Heart left ventricle (tissue), 16 donors: ENCODE measurements at regions not wholly inside any gene's neighbourhood (a gene's known extent, or its start where the extent isn't known, plus 50 kb on each side); places are given as distances from the start of the nearest gene placed in this dataset.

Experiments
- ATAC-seq, 4 donors: fragments of 200-7000 bp; cut with Tn5 transposase; one replicate each; pipeline ENCODE4 v1.9.1; 2020 to 2022; ENCODE audit warnings: moderate library complexity in 4 of 4, mild to moderate bottlenecking in 3 of 4, moderate number of reproducible peaks in 1 of 4
- DNase-seq, 5 donors: peaks; one replicate each; pipeline ENCODE4 v3.0.0-alpha.2; 2020
- H3K27ac ChIP-seq, 12 donors: fragments of 200-600 bp; sonication (generic) in 4 of 12; one replicate each; pipeline versions ENCODE4 v1.5.0 to v1.8.0; 2016 to 2022; ENCODE audit warnings: mild to moderate bottlenecking in 2 of 12
- H3K27me3 ChIP-seq, 9 donors: fragments of 200-600 bp; sonication (generic) in 2 of 9; one replicate each; pipeline versions ENCODE4 v1.5.1 to v1.8.0; 2016 to 2022; ENCODE audit warnings: mild to moderate bottlenecking in 3 of 9
- H3K36me3 ChIP-seq, 9 donors: fragments of 200-600 bp; sonication (generic) in 2 of 9; one replicate each; pipeline versions ENCODE4 v1.5.0 to v1.8.0; 2018 to 2022; ENCODE audit warnings: mild to moderate bottlenecking in 2 of 9
- H3K4me1 ChIP-seq, 12 donors: fragments of 200-600 bp; sonication (generic) in 4 of 12; one replicate each; pipeline versions ENCODE4 v1.5.0 to v1.8.0; 2016 to 2022; ENCODE audit warnings: mild to moderate bottlenecking in 3 of 12
- H3K4me3 ChIP-seq, 12 donors: fragments of 200-600 bp; sonication (generic) in 4 of 12; one replicate each; pipeline versions ENCODE4 v1.5.0 to v1.8.0; 2017 to 2022; ENCODE audit warnings: mild to moderate bottlenecking in 9 of 12, moderate library complexity in 4 of 12
- H3K9me3 ChIP-seq, 12 donors: fragments of 200-600 bp; sonication (generic) in 4 of 12; one replicate each; pipeline versions ENCODE4 v1.5.0 to v1.8.0; 2016 to 2022; ENCODE audit warnings: mild to moderate bottlenecking in 1 of 12
- POLR2A ChIP-seq, 2 donors: fragments of 450-650 bp; IDR thresholded peaks; one replicate each; pipeline ENCODE4 v1.6.1; 2017; ENCODE audit warnings: antibody characterized with exemption in 2 of 2, mild to moderate bottlenecking in 2 of 2, moderate library complexity in 2 of 2
- WGBS, 4 donors: extraction: QIAGEN DNeasy Blood & Tissue Kit in 2 of 4; methylation state at CpG; one replicate each; pipeline versions ENCODE4 v1.1.5 to v1.1.7; 2013 to 2018; 5-methylcytosine and 5-hydroxymethylcytosine counted together
- intact Hi-C, 10 donors: fragments of 100-400 bp; cut with DNase I; formaldehyde crosslinking; loops; one replicate each; pipeline versions ENCODE4 v1.11.1 to v1.14.2; 2022
- TF ChIP-seq, protein P1 (sequence below), 12 donors: fragments of 200-600 bp; sonication (generic) in 4 of 12; IDR thresholded peaks; one replicate each; pipeline versions ENCODE4 v1.5.0 to v1.8.0; 2018 to 2022; ENCODE audit warnings: antibody characterized with exemption in 12 of 12, mild to moderate bottlenecking in 5 of 12
- donor health status: ischemic (EF 13 %, LVEDD 7.1; RV severe dilation, severe dysfunction).
- donor health status: healthy with polysubstance abuse.
- donor health status: DM: no; HTN: yes; CAD: no.
- donor health status: DM: no; HTN: no; CAD: no.
- donor health status: ischemic (EF 25% LVEDD 6.9; RV normal size, moderate dysfunction).
- donor health status: ischemic (EF 25% LVEDD 5.7; RV mildly dilated, moderate dysfunction).
- donor health status: healthy.
- donor health status: DM: yes; HTN: yes; CAD: no.
- donor health status: ischemic (EF 35%, LVEDD 5.7; RV mildly dilated, moderate dysfunction).
- donor health status: nonischemic (EF 11% LVEDD 7.7; RV severe dilation, severe dysfunction).
- donor health status: DM: yes; HTN: yes; CAD: no.
- donor health status: PGD.
- donor health status: ischemic (EF 29% LVEDD 5.4; RV normal size, mild dysfunction).
- donor health status: nonischemic (EF 23%, LVEDD 6.1; RV moderate dilation, normal function).

DNA sequence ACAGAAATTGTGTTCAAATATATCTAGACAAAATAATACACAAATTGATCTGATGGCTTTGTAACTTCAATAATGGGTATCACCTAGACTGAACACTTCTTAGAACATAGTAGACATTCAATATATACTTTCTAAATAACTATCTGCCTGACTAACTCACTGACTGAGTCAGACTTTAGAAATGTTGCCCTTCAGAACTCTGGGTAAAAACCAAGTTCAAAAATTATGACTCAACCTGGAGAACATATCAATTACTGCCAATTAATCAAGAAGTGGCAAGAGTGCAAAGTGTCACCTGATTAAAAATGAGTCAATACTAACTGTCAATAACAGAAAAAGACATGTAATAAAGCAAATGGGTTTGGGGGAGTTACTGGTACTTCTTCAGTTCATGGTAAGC lies 144.6 kb upstream of the TMCO5A start:
- no peak for DNase-seq
- H3K4me1 ChIP-seq, result no peaks in the 10 kb centered on the region
- TF ChIP-seq, protein P1, sequence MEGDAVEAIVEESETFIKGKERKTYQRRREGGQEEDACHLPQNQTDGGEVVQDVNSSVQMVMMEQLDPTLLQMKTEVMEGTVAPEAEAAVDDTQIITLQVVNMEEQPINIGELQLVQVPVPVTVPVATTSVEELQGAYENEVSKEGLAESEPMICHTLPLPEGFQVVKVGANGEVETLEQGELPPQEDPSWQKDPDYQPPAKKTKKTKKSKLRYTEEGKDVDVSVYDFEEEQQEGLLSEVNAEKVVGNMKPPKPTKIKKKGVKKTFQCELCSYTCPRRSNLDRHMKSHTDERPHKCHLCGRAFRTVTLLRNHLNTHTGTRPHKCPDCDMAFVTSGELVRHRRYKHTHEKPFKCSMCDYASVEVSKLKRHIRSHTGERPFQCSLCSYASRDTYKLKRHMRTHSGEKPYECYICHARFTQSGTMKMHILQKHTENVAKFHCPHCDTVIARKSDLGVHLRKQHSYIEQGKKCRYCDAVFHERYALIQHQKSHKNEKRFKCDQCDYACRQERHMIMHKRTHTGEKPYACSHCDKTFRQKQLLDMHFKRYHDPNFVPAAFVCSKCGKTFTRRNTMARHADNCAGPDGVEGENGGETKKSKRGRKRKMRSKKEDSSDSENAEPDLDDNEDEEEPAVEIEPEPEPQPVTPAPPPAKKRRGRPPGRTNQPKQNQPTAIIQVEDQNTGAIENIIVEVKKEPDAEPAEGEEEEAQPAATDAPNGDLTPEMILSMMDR (IDR thresholded peaks at IDR 0.05), result no peak
- no peak for TF ChIP-seq POLR2A (IDR thresholded peaks at IDR 0.05)

DNA sequence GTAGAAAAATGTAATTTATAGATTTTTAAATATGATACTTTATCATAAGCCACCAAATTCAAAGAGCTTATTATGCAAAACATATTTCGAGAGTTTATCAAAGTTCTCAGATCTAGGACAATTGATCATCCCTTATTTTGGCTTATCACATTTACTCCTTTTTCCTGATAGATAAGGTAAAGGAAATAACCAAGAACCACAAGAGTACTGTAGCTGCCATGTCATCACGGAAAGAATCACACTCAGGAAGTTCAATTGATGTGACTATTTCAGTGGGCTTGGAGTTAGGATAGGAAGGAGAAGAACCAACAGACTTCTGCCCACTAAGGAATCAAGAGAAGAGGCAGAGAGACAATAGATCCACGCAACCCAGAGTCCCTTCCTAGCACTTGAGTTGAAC lies 142.7 kb upstream of the TMCO5A start:
- intact Hi-C loops, result no loop called here
- Histone ChIP-seq H3K27me3 (no peaks in the 10 kb centered on the region), H3K4me3 (no peak overlapping the region), H3K36me3 (no peaks in the 10 kb centered on the region), H3K9me3 (no peaks in the 10 kb centered on the region), H3K4me1 (no peaks in the 10 kb centered on the region), H3K27ac (no peak overlapping the region)
- no peak for ATAC-seq
- WGBS, 4 donors, result 64 to 76% (median 68%) methylated on average over 3 of the region's 3 CpGs
- TF ChIP-seq POLR2A (IDR thresholded peaks at IDR 0.05), result no peak
- TF ChIP-seq, protein P1 (IDR thresholded peaks at IDR 0.05), result no peak
- no peak for DNase-seq

More for the DNA sequence above, 144.6 kb upstream of the TMCO5A start:
- Histone ChIP-seq H3K9me3 (no peaks in the 10 kb centered on the region), H3K4me3 (no peak overlapping the region), H3K27ac (no peak overlapping the region), H3K27me3 (no peaks in the 10 kb centered on the region), H3K36me3 (no peaks in the 10 kb centered on the region)
- intact Hi-C loops, result no loop called here
- no peak for ATAC-seq

DNA sequence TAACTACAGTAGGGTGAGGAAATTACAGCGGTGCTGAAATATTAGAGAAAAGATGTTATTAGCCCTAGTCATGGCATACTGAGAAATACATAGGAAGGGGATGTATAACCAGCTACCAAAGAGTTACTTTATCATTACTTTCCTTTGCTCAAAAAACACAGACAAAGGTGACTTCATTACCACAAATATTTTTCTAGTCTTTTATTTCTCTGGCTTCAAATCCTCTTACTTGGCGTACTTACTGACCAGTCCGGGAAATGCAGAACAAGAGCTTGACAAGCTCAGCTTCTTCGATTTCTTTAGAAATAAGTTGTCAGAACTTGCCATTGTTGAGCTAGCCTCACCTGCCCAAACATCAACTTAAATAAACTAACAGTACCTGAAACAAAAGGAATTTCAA lies 142.1 kb upstream of the TMCO5A start:
- DNase-seq, result no peak
- Histone ChIP-seq H3K27ac (no peak overlapping the region), H3K4me1 (no peaks in the 10 kb centered on the region), H3K36me3 (no peaks in the 10 kb centered on the region), H3K4me3 (no peak overlapping the region), H3K9me3 (no peaks in the 10 kb centered on the region), H3K27me3 (no peaks in the 10 kb centered on the region)
- TF ChIP-seq, protein P1 (IDR thresholded peaks at IDR 0.05), result no peak
- no peak for TF ChIP-seq POLR2A (IDR thresholded peaks at IDR 0.05)
- WGBS, 4 donors, result 91 to 96% (median 93%) methylated on average over 4 of the region's 4 CpGs
- ATAC-seq, result no peak
- intact Hi-C loops, result no loop called here

DNA sequence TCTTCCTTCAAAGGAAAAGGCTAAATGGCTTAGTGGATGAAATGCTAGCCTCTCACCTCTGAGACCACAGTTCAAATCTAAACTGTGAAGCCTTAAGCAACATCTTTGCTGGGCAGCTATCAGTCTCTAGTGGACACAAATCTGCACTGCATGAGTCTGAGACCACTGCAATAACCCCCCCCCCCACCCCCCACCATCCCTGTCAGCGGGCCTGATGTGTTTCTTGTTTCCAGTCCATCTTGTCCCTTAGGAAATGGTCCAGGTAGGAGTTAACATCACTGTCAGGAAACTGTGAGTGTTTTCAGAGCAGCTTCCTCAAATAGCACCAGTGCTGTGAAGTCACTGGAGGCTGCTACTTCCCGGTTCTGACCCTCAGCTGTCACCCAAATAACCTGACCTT lies 140.6 kb upstream of the TMCO5A start:
- ATAC-seq (no peak), DNase-seq (no peak)
- no peak overlapping the region for H3K27ac ChIP-seq
- H3K36me3 ChIP-seq, result no peaks in the 10 kb centered on the region
- TF ChIP-seq POLR2A (IDR thresholded peaks at IDR 0.05), result no peak
- TF ChIP-seq, protein P1 (IDR thresholded peaks at IDR 0.05), result no peak
- 8 to 20% (median 10%) methylated on average over 2 of the region's 2 CpGs for WGBS, 4 donors
- H3K4me3 ChIP-seq, result no peak overlapping the region
- intact Hi-C loops, result no loop called here
- H3K27me3 ChIP-seq, result no peaks in the 10 kb centered on the region
- H3K4me1 ChIP-seq, result no peaks in the 10 kb centered on the region
- H3K9me3 ChIP-seq, result peaks cover 0 to 6% (median 0%) of the 10 kb centered on the region in 12 donors
